ENCODE measurements at regions not wholly inside any gene's neighbourhood (a gene's known extent, or its start where the extent isn't known, plus 50 kb on each side); places are given as distances from the start of the nearest gene placed in this dataset.
"Not testable (repeated sequence)": the region's sequence is repeated elsewhere in the genome, so short reads cannot be mapped to it uniquely, and the experiment has no call there.

GRCh38 chr16:29291329-29292271 is 114.9 kb downstream of the NPIPB11 start:
- not testable (repeated sequence) for H3K4me2 ChIP-seq (ENCODE audit: low read depth, low read length, poor library complexity, severe bottlenecking); H3K9me3 ChIP-seq (ENCODE audit: insufficient read depth, low read length); H3K27ac ChIP-seq (ENCODE audit: low read depth, low read length); H3K79me2 ChIP-seq (ENCODE audit: insufficient read depth, low read length); H3K9ac ChIP-seq (ENCODE audit: low read length); H4K20me1 ChIP-seq (ENCODE audit: low read depth, low read length); H3K36me3 ChIP-seq (ENCODE audit: low read length); H3K9me2 ChIP-seq (replicated peaks; ENCODE audit: insufficient read depth, low read length); H2AFZ ChIP-seq (ENCODE audit: low read depth, low read length, severe bottlenecking); H3K27me3 ChIP-seq (ENCODE audit: low read length); H3F3A ChIP-seq (ENCODE audit: insufficient read depth); H3K4me3 ChIP-seq (ENCODE audit: insufficient read depth, low read length, poor library complexity, severe bottlenecking)

- Histone ChIP-seq H4K20me1 (ENCODE audit: low read depth, low read length) (no peaks in the 10 kb centered on the region), H3K4me2 (ENCODE audit: low read depth, low read length, poor library complexity, severe bottlenecking) (no peak overlapping the region)
Observed at GRCh38 chr16:29290631-29291247, 115.8 kb downstream of the NPIPB11 start.

GRCh38 chr16:29289516-29290239 is 116.8 kb downstream of the NPIPB11 start:
- H3K27ac ChIP-seq (ENCODE audit: low read depth, low read length), result not testable (repeated sequence)

More at GRCh38 chr16:29290631-29291247, 115.8 kb downstream of the NPIPB11 start:
- Histone ChIP-seq H3K9me3 (ENCODE audit: insufficient read depth, low read length) (no peaks in the 10 kb centered on the region), H3K9me2 (replicated peaks; ENCODE audit: insufficient read depth, low read length) (no peaks in the 10 kb centered on the region), H3K79me2 (ENCODE audit: insufficient read depth, low read length) (no peaks in the 10 kb centered on the region), H3K4me3 (ENCODE audit: insufficient read depth, low read length, poor library complexity, severe bottlenecking) (no peak overlapping the region), H3K27ac (ENCODE audit: low read depth, low read length) (no peak overlapping the region), H3K36me3 (ENCODE audit: low read length) (no peaks in the 10 kb centered on the region), H3K9ac (ENCODE audit: low read length) (no peak overlapping the region), H3K27me3 (ENCODE audit: low read length) (no peaks in the 10 kb centered on the region), H2AFZ (ENCODE audit: low read depth, low read length, severe bottlenecking) (no peak overlapping the region), H3F3A (ENCODE audit: insufficient read depth) (no peaks in the 10 kb centered on the region)
- TF ChIP-seq CTCF (IDR thresholded peaks at IDR 0.05; ENCODE audit: insufficient read depth, low read length, poor library complexity, severe bottlenecking) (no peak), EZH2phosphoT487 (conservative IDR thresholded peaks at IDR 0.05; ENCODE audit: low read length) (no peak)

GRCh38 chr16:29288711-29289474 is 117.6 kb downstream of the NPIPB11 start:
- not testable (repeated sequence) for H3K9ac ChIP-seq (ENCODE audit: low read length); H3K36me3 ChIP-seq (ENCODE audit: low read length); H3K9me3 ChIP-seq (ENCODE audit: insufficient read depth, low read length); H3K27me3 ChIP-seq (ENCODE audit: low read length); H3K4me3 ChIP-seq (ENCODE audit: insufficient read depth, low read length, poor library complexity, severe bottlenecking); H3F3A ChIP-seq (ENCODE audit: insufficient read depth); H4K20me1 ChIP-seq (ENCODE audit: low read depth, low read length); H3K79me2 ChIP-seq (ENCODE audit: insufficient read depth, low read length); H3K4me2 ChIP-seq (ENCODE audit: low read depth, low read length, poor library complexity, severe bottlenecking); H3K9me2 ChIP-seq (replicated peaks; ENCODE audit: insufficient read depth, low read length); H2AFZ ChIP-seq (ENCODE audit: low read depth, low read length, severe bottlenecking); H3K27ac ChIP-seq (ENCODE audit: low read depth, low read length)

More at GRCh38 chr16:29289516-29290239, 116.8 kb downstream of the NPIPB11 start:
- not testable (repeated sequence) for H3K4me3 ChIP-seq (ENCODE audit: insufficient read depth, low read length, poor library complexity, severe bottlenecking); H3F3A ChIP-seq (ENCODE audit: insufficient read depth); H3K4me2 ChIP-seq (ENCODE audit: low read depth, low read length, poor library complexity, severe bottlenecking); H3K9ac ChIP-seq (ENCODE audit: low read length); H3K36me3 ChIP-seq (ENCODE audit: low read length); H3K9me2 ChIP-seq (replicated peaks; ENCODE audit: insufficient read depth, low read length); H4K20me1 ChIP-seq (ENCODE audit: low read depth, low read length); H2AFZ ChIP-seq (ENCODE audit: low read depth, low read length, severe bottlenecking); H3K9me3 ChIP-seq (ENCODE audit: insufficient read depth, low read length); H3K79me2 ChIP-seq (ENCODE audit: insufficient read depth, low read length); H3K27me3 ChIP-seq (ENCODE audit: low read length)

GRCh38 chr16:29287871-29288535 is 118.5 kb downstream of the NPIPB11 start:
- not testable (repeated sequence) for H3K9me3 ChIP-seq (ENCODE audit: insufficient read depth, low read length); H3K9me2 ChIP-seq (replicated peaks; ENCODE audit: insufficient read depth, low read length); H3K4me2 ChIP-seq (ENCODE audit: low read depth, low read length, poor library complexity, severe bottlenecking); H3K9ac ChIP-seq (ENCODE audit: low read length); H3K27ac ChIP-seq (ENCODE audit: low read depth, low read length); H4K20me1 ChIP-seq (ENCODE audit: low read depth, low read length); H3K79me2 ChIP-seq (ENCODE audit: insufficient read depth, low read length); H2AFZ ChIP-seq (ENCODE audit: low read depth, low read length, severe bottlenecking); H3F3A ChIP-seq (ENCODE audit: insufficient read depth); H3K27me3 ChIP-seq (ENCODE audit: low read length); H3K4me3 ChIP-seq (ENCODE audit: insufficient read depth, low read length, poor library complexity, severe bottlenecking); H3K36me3 ChIP-seq (ENCODE audit: low read length)

- not testable (repeated sequence) for H3K79me2 ChIP-seq (ENCODE audit: insufficient read depth, low read length); H3K9me3 ChIP-seq (ENCODE audit: insufficient read depth, low read length); H3K9me2 ChIP-seq (replicated peaks; ENCODE audit: insufficient read depth, low read length); H3K4me2 ChIP-seq (ENCODE audit: low read depth, low read length, poor library complexity, severe bottlenecking); H4K20me1 ChIP-seq (ENCODE audit: low read depth, low read length); H3K36me3 ChIP-seq (ENCODE audit: low read length); H3K27ac ChIP-seq (ENCODE audit: low read depth, low read length); H3K4me3 ChIP-seq (ENCODE audit: insufficient read depth, low read length, poor library complexity, severe bottlenecking); H2AFZ ChIP-seq (ENCODE audit: low read depth, low read length, severe bottlenecking); H3K27me3 ChIP-seq (ENCODE audit: low read length); H3K9ac ChIP-seq (ENCODE audit: low read length); H3F3A ChIP-seq (ENCODE audit: insufficient read depth)
Observed at GRCh38 chr16:29287246-29287645, 119.3 kb downstream of the NPIPB11 start.
